ENCODE measurements at regions not wholly inside any gene's neighbourhood (a gene's known extent, or its start where the extent isn't known, plus 50 kb on each side); places are given as distances from the start of the nearest gene placed in this dataset.
"Not testable (repeated sequence)": the region's sequence is repeated elsewhere in the genome, so short reads cannot be mapped to it uniquely, and the experiment has no call there.

DNA sequence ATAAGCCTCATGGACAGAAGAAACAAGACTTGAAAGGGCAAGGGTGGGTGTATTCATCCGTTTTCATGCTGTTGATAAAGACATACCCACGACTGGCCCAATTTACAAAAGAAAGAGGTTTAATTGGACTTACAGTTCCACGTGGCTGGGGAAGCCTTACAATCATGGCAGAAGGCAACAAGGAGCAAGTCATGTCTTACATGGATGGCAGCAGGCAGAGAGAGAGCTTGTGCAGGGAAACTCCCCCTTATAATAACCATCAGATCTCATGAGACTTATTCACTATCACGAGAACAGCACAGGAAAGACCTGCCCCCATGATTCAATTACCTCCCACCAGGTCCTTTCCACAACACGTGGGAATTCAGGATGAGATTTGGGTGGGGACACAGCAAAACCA lies 78.2 kb upstream of the PDZD8 start:
- TF ChIP-seq YY1 (IDR thresholded peaks at IDR 0.05; ENCODE audit: insufficient read depth, insufficient read length); ZNF274 (IDR thresholded peaks at IDR 0.05; ENCODE audit: low read depth, low read length): not testable (repeated sequence)
